ENCODE measurements at regions not wholly inside any gene's neighbourhood (a gene's known extent, or its start where the extent isn't known, plus 50 kb on each side); places are given as distances from the start of the nearest gene placed in this dataset.

GRCh38 chr21:23131177-23131576 is 2133.0 kb downstream of the NCAM2 start:
- TF ChIP-seq CTCF (IDR thresholded peaks at IDR 0.05) (no peak), POLR2A (IDR thresholded peaks at IDR 0.05) (no peak), EP300 (IDR thresholded peaks at IDR 0.05) (no peak), POLR2AphosphoS5 (IDR thresholded peaks at IDR 0.05) (no peak)

All from upper lobe of left lung (tissue), 4 donors.